Common myeloid progenitor, CD34-positive (primary cell): ENCODE measurements at regions not wholly inside any gene's neighbourhood (a gene's known extent, or its start where the extent isn't known, plus 50 kb on each side); places are given as distances from the start of the nearest gene placed in this dataset.

Experiments used
- CTCF ChIA-PET: fragments of 350-600 bp; sonication (Branson Sonifier 250); formaldehyde crosslinking; loops from one replicate; lab custom pipeline; 2021; ENCODE audit warnings: antibody characterized with exemption; lab: Charles Lee
- POLR2A ChIA-PET: fragments of 350-600 bp; sonication (Branson Sonifier 250); formaldehyde crosslinking; loops from one replicate; lab custom pipeline; 2021; ENCODE audit warnings: antibody characterized with exemption; lab: Charles Lee
- DNase-seq, 3 donors: peaks; one replicate each; pipeline versions ENCODE4 v3.0.0 to v3.0.0-alpha.2; 2013
- H3K27ac ChIP-seq, 2 experiments: 1 replicate in 1 of 2; 2 replicates in 1 of 2; pipeline ENCODE4 v1.7.0; 2013; ENCODE audit warnings: inconsistent platforms in 2 of 2, low read length in 2 of 2, mild to moderate bottlenecking in 2 of 2, low read depth in 1 of 2, moderate library complexity in 1 of 2; ENCODE audit not compliant: severe bottlenecking in 2 of 2, insufficient read depth in 1 of 2, poor library complexity in 1 of 2
- H3K27me3 ChIP-seq, 5 experiments: replicated peaks in 2 of 5; 1 replicate in 3 of 5; 2 replicates in 2 of 5; pipeline versions ENCODE4 v1.6.1 to v1.7.0; 2013; ENCODE audit warnings: low read length in 4 of 5, mild to moderate bottlenecking in 2 of 5, moderate library complexity in 2 of 5, inconsistent platforms in 1 of 5; ENCODE audit not compliant: insufficient read depth in 5 of 5, control insufficient read depth in 4 of 5
- H3K36me3 ChIP-seq, 4 experiments: 1 replicate in 2 of 4; 2 replicates in 2 of 4; pipeline versions ENCODE4 v1.6.1 to v1.7.0; 2013; ENCODE audit warnings: low read length in 3 of 4, control low read depth in 1 of 4, mild to moderate bottlenecking in 1 of 4; ENCODE audit not compliant: control insufficient read depth in 4 of 4, insufficient read depth in 4 of 4
- H3K4me1 ChIP-seq, 4 experiments: 1 replicate in 3 of 4; 2 replicates in 1 of 4; pipeline versions ENCODE4 v1.6.1 to v1.7.1; 2013; ENCODE audit warnings: low read length in 3 of 4, mild to moderate bottlenecking in 3 of 4, control low read depth in 1 of 4, inconsistent platforms in 1 of 4, moderate library complexity in 1 of 4; ENCODE audit not compliant: control insufficient read depth in 4 of 4, insufficient read depth in 4 of 4; ENCODE audit errors: control extremely low read depth in 1 of 4
- H3K4me3 ChIP-seq, 7 experiments: 1 replicate in 4 of 7; 2 replicates in 3 of 7; pipeline versions ENCODE4 v1.5.1 to v1.7.0; 2013; ENCODE audit warnings: mild to moderate bottlenecking in 7 of 7, low read length in 6 of 7, moderate library complexity in 6 of 7, inconsistent platforms in 2 of 7, low read depth in 2 of 7, control low read depth in 1 of 7; ENCODE audit not compliant: insufficient read depth in 4 of 7, control insufficient read depth in 1 of 7; ENCODE audit errors: extremely low read depth in 1 of 7
- H3K9me3 ChIP-seq, 5 experiments: 1 replicate in 4 of 5; 2 replicates in 1 of 5; pipeline versions ENCODE4 v1.6.1 to v1.7.1; 2013; ENCODE audit warnings: low read length in 4 of 5, mild to moderate bottlenecking in 2 of 5, inconsistent platforms in 1 of 5, low read depth in 1 of 5, moderate library complexity in 1 of 5; ENCODE audit not compliant: control insufficient read depth in 4 of 5, insufficient read depth in 2 of 5; ENCODE audit errors: control extremely low read depth in 1 of 5
- WGBS: methylation state at CpG from one replicate; pipeline ENCODE4 v1.1.5; 2013; ENCODE audit not compliant: insufficient coverage; 5-methylcytosine and 5-hydroxymethylcytosine counted together

DNA sequence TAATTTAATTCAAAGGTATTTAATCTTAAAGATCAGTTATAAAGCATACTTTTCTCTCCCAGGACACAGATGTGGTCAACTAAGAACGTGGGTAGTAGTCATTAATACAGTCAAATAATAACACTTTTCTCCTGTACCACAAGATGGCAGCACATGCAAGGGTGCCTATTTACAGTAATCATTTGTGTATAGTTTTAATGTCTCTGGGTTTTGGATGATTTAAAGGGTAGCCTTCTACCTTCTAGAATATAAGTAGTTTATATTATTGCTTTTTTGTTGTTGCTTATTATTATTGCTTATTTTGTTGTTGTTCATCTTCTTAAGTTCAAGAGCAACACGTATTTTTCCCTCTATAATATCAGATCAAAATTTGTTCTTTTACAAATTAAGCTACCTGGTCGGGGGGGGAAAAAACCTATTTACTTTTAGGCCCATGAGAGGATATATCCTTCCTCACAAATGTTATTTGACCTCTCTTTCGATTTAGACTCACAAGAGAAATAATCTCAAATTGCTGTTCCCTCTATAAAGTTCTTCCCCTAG lies 59.6 kb upstream of the SLC27A6 start:
- CTCF ChIA-PET: interaction anchor here (0.9 to 2.7 kb wide), 26 partner anchors 9 to 865 kb away, joined by 3 to 17 read pairs (median 4); partner anchors contain the start of genes ISOC1 and SLC27A6
- POLR2A ChIA-PET: interaction anchor here (0.6 kb wide), 1 partner anchor 472 kb away, joined by 6 read pairs; no protein-coding TSS in a partner anchor
- WGBS: 50% methylated on average over 1 of the region's 4 CpGs
- no peaks in the 10 kb centered on the region for H3K4me1 ChIP-seq
- H3K9me3 ChIP-seq: no peaks in the 10 kb centered on the region
- no peaks in the 10 kb centered on the region for H3K36me3 ChIP-seq
- no peaks in the 10 kb centered on the region for H3K27me3 ChIP-seq
- DNase-seq: peak; percentile 72 to 90 (median 83)
- H3K27ac ChIP-seq: no peak overlapping the region
- no peak overlapping the region for H3K4me3 ChIP-seq

DNA sequence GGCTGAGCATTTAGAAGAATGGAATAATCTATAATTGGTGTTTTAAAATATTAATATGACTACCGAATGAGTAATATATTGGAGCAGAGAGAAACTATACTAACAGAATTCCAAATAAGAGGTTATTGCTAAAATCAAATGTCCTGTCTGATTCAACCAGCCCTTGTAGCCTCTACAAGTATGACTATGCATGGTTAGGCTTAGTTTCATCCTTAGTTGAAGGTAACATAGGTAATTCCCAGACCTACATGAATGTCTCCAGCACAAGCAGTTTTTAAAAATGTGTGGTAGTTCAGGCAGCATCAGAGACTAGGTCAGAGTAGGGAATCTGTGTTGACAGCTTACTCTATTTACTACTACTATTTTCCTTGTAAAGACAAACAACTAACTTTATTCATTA lies 51.7 kb upstream of the SLC27A6 start:
- CTCF ChIA-PET: no interaction called here

More for the DNA sequence above, 51.7 kb upstream of the SLC27A6 start:
- no peak for DNase-seq
- H3K4me1 ChIP-seq: no peaks in the 10 kb centered on the region
- no CpG with 5 or more reads among the region's 1 CpG for WGBS
- H3K27me3 ChIP-seq: no peaks in the 10 kb centered on the region
- H3K27ac ChIP-seq: no peak overlapping the region
- no peaks in the 10 kb centered on the region for H3K36me3 ChIP-seq
- POLR2A ChIA-PET: no interaction called here
- H3K9me3 ChIP-seq: no peaks in the 10 kb centered on the region
- no peak overlapping the region for H3K4me3 ChIP-seq
